ENCODE measurements at regions not wholly inside any gene's neighbourhood (a gene's known extent, or its start where the extent isn't known, plus 50 kb on each side); places are given as distances from the start of the nearest gene placed in this dataset.

DNA sequence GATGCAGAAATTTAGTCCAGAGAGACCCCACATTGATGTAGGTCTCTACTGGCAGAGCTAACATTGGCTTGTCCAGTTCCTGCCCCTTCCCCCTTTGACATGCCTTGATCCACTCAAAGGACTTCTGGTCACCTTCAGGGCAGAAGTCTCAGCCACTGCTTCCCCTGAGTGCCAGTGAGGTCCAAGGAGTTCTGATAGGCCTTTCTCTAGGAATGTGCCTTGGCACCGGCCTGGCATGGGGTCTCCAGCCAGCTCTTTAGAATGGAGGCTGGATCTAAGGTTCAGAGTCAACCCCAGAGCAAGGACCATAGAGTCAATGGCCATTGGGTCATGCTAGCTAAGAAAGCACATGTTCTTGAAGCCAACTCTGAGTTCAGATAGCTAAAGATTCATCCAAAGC lies 88.6 kb upstream of the PJA1 start:
- TF ChIP-seq, protein P1, sequence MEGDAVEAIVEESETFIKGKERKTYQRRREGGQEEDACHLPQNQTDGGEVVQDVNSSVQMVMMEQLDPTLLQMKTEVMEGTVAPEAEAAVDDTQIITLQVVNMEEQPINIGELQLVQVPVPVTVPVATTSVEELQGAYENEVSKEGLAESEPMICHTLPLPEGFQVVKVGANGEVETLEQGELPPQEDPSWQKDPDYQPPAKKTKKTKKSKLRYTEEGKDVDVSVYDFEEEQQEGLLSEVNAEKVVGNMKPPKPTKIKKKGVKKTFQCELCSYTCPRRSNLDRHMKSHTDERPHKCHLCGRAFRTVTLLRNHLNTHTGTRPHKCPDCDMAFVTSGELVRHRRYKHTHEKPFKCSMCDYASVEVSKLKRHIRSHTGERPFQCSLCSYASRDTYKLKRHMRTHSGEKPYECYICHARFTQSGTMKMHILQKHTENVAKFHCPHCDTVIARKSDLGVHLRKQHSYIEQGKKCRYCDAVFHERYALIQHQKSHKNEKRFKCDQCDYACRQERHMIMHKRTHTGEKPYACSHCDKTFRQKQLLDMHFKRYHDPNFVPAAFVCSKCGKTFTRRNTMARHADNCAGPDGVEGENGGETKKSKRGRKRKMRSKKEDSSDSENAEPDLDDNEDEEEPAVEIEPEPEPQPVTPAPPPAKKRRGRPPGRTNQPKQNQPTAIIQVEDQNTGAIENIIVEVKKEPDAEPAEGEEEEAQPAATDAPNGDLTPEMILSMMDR (IDR thresholded peaks at IDR 0.05): no peak
- TF ChIP-seq POLR2AphosphoS5 (IDR thresholded peaks at IDR 0.05) (no peak), POLR2A (IDR thresholded peaks at IDR 0.05) (no peak), EP300 (IDR thresholded peaks at IDR 0.05) (no peak)
- Histone ChIP-seq H3K27me3 (no peaks in the 10 kb centered on the region), H3K36me3 (no peaks in the 10 kb centered on the region), H3K4me1 (peaks cover 0 to 4% (median 0%) of the 10 kb centered on the region in 3 donors), H3K9me3 (no peaks in the 10 kb centered on the region), H3K27ac (no peak overlapping the region), H3K4me3 (no peak overlapping the region)
- 80% methylated on average over 1 of the region's 1 CpG; no CpG with 5 or more reads in 1 of the 2 donors for WGBS, 2 donors (ENCODE audit: low coverage in 1 of 2)
- no peak for ATAC-seq

DNA sequence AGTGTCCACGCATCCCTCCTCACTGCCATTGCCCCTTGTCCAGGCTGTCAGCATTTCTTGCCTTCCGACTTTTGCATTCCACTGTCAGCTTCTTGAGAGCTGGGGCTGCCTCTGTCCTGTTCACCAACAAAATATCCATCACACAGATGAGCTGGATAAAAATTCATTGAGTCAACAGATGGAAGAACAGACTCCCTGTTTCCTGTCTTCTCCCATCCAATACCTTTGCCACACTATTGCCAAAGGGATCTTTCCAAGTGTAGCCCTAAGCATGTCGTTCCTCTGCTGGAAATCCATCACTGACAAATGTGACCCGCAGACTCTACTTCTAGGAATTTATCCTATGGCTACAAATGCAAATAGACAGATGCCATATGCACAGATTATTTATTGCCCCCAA lies 78.0 kb upstream of the PJA1 start:
- no peaks in the 10 kb centered on the region for H3K36me3 ChIP-seq
- ATAC-seq: no peak
- no peaks in the 10 kb centered on the region for H3K9me3 ChIP-seq
- H3K4me3 ChIP-seq: no peak overlapping the region
- H3K27me3 ChIP-seq: no peaks in the 10 kb centered on the region
- no peak overlapping the region for H3K27ac ChIP-seq
- WGBS, 2 donors (ENCODE audit: low coverage in 1 of 2): 100% methylated on average over 2 of the region's 4 CpGs; no CpG with 5 or more reads in 1 of the 2 donors
- H3K4me1 ChIP-seq: peaks cover 0 to 10% (median 2%) of the 10 kb centered on the region in 3 donors
- TF ChIP-seq, protein P1 (IDR thresholded peaks at IDR 0.05): no peak
- TF ChIP-seq POLR2AphosphoS5 (IDR thresholded peaks at IDR 0.05): no peak
- no peak for TF ChIP-seq EP300 (IDR thresholded peaks at IDR 0.05)
- no peak for TF ChIP-seq POLR2A (IDR thresholded peaks at IDR 0.05)

DNA sequence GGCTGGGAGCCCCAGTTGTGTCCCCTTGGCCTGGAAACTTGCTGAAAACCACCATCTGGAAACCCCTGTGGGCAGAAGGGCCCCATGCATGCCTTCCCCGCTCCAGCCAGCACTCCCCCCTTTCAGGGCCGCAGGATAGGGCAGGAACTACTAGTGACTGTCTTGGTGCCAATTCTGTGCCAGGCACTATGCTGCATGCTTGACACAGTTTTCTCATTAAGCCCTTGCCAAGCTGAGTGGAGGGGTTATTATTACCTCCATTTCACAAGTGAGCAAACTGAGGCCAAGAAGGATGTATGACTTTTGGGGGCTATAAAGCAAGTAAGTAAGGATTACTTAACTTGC lies 73.6 kb upstream of the PJA1 start:
- TF ChIP-seq EP300 (IDR thresholded peaks at IDR 0.05) (no peak), POLR2A (IDR thresholded peaks at IDR 0.05) (no peak)
- TF ChIP-seq, protein P1 (IDR thresholded peaks at IDR 0.05): no peak
- 31% methylated on average over 2 of the region's 2 CpGs; no CpG with 5 or more reads in 1 of the 2 donors for WGBS, 2 donors (ENCODE audit: low coverage in 1 of 2)

DNA sequence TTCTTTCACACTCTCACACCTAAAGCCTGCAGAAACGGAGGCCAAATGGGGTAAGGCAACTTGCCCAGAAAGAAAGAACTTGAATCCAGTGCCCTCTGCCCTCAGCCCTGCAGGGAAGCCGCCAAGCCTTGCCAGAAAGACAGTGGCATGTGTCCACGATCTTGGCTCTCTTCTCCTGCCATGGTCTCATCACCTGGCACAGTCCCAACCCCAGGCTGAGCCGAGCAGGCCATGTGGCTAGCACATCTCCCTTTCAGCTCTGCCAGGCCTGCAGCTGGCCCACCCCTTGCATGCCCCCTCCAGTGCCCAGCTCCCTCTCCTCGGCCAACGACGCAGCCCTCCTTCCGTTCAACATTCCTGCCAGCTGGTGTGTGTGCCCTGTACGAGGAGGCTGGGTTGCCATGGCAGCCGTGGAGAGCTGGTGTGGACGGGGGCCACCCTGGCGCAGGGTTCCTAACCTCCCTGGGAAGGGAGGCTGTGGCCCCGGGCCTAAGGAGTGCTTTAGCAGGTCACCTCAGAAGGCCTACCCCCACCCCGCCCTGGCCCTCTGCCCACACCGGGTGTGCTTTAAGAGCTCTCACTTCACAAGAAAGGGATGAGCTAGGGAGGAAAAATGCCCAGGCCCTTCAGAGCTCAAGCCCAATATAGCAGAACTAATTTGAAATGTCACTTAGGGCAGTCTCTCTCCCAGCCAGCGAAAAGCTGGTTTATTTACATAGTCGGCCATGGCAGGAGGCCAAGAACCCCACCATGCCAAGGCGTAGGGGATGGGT lies 73.0 kb upstream of the PJA1 start:
- ATAC-seq: peak; percentile 45

More for the DNA sequence above, 73.6 kb upstream of the PJA1 start:
- Histone ChIP-seq H3K36me3 (no peaks in the 10 kb centered on the region), H3K27me3 (no peaks in the 10 kb centered on the region), H3K4me1 (peaks cover 0 to 29% (median 3%) of the 10 kb centered on the region in 3 donors), H3K4me3 (no peak overlapping the region), H3K27ac (peak overlapping the region in 3 of 4 donors; percentile 16 to 61 (median 53)), H3K9me3 (no peaks in the 10 kb centered on the region)
- no peak for ATAC-seq

More for the DNA sequence above, 73.0 kb upstream of the PJA1 start:
- peak overlapping the region; percentile 8 to 61 (median 34) for H3K27ac ChIP-seq
- 32% methylated on average over 3 of the region's 18 CpGs; no CpG with 5 or more reads in 1 of the 2 donors for WGBS, 2 donors (ENCODE audit: low coverage in 1 of 2)
- H3K4me1 ChIP-seq: peaks cover 0 to 29% (median 3%) of the 10 kb centered on the region in 3 donors
- H3K9me3 ChIP-seq: no peaks in the 10 kb centered on the region
- TF ChIP-seq, protein P1 (IDR thresholded peaks at IDR 0.05): no peak
- TF ChIP-seq EP300 (IDR thresholded peaks at IDR 0.05) (no peak), POLR2AphosphoS5 (IDR thresholded peaks at IDR 0.05) (no peak), POLR2A (IDR thresholded peaks at IDR 0.05) (no peak)
- no peaks in the 10 kb centered on the region for H3K27me3 ChIP-seq
- H3K36me3 ChIP-seq: no peaks in the 10 kb centered on the region
- no peak overlapping the region for H3K4me3 ChIP-seq

Measured in gastroesophageal sphincter (tissue), 4 donors.